Large intestine (tissue), 3 donors: ENCODE measurements at regions not wholly inside any gene's neighbourhood (a gene's known extent, or its start where the extent isn't known, plus 50 kb on each side); places are given as distances from the start of the nearest gene placed in this dataset.
A peak's percentile ranks its signal among the peaks of the same experiment; 100 is the strongest.

ENCODE experiments used
- DNase-seq, 2 donors: peaks; one replicate each; pipeline versions ENCODE4 v3.0.0 to v3.0.0-alpha.2; 2013
- H3K27ac ChIP-seq: one replicate; pipeline ENCODE4 v1.5.1; 2013; ENCODE audit warnings: low read length
- H3K27me3 ChIP-seq: 2 replicates; pipeline ENCODE4 v1.6.1; 2013; ENCODE audit warnings: low read length; ENCODE audit not compliant: control insufficient read depth, insufficient read depth
- H3K36me3 ChIP-seq: 2 replicates; pipeline ENCODE4 v1.6.1; 2013; ENCODE audit warnings: low read length; ENCODE audit not compliant: control insufficient read depth, insufficient read depth
- H3K4me1 ChIP-seq: one replicate; pipeline ENCODE4 v1.6.1; 2013; ENCODE audit warnings: low read length; ENCODE audit not compliant: control insufficient read depth, insufficient read depth
- H3K4me3 ChIP-seq: one replicate; pipeline ENCODE4 v1.5.1; 2013; ENCODE audit warnings: low read length
- H3K9me3 ChIP-seq: one replicate; pipeline ENCODE4 v1.6.1; 2013; ENCODE audit warnings: mild to moderate bottlenecking, low read depth, low read length, moderate library complexity; ENCODE audit not compliant: control insufficient read depth
- WGBS: methylation state at CpG from one replicate; pipeline ENCODE4 v1.1.5; 2013; ENCODE audit warnings: low lambda C conversion rate; ENCODE audit not compliant: insufficient coverage; 5-methylcytosine and 5-hydroxymethylcytosine counted together

DNA sequence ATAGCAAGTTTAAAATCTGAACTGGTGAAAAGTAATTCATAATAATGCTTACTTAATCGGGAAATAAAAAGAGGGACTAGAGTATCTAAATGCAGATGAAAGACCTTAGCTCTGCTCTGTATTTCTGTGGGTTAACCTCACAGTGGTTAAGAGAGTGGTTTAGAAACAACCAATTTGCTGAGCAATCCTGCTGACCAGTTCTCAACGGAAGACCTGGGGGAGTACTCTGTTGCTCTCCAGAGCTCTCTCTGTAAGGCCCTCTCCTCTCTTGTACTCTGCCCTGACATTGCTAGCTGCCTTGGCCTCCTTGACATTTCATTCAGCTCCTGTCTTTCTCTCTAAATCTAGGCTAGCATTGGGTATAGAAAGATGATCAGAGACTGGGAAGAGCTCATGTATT is 1186.6 kb upstream of the SEMA6A start:
- no CpG with 5 or more reads among the region's 2 CpGs for WGBS
- Histone ChIP-seq H3K27me3 (no peaks in the 10 kb centered on the region), H3K27ac (no peak overlapping the region), H3K4me3 (no peak overlapping the region), H3K36me3 (no peaks in the 10 kb centered on the region), H3K4me1 (no peaks in the 10 kb centered on the region), H3K9me3 (no peaks in the 10 kb centered on the region)
- DNase-seq: no peak

DNA sequence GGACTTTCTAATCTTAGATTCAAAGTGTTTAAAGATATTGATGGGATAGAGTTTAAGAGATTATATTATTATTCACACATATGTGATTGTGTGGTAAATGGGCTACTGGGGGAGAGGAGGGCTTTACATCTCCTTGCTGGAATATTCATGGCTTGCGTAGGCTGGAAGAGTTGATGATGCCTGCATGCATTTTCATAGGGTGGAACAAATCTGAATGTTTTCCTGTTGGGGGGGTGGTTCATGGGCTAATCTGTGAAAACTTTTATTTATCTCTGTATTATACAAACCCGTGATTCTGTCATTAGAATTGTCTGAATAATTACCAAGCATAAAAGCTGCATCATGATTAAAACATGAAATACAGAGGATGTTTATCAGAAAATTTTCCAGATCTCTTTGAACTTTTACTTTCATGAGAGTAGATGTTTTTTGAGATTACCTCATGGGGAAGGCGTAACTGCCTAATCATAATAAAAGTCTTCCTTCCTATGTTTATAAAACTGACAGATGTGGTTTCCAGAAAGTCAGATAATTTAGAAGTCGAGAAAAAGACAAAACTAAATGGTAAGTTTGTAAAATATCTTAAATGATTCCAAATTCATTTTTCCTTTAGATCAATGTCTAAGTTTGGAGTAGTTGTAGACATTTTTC is 1185.4 kb upstream of the SEMA6A start:
- 84% methylated on average over 2 of the region's 4 CpGs for WGBS
- Histone ChIP-seq H3K27me3 (no peaks in the 10 kb centered on the region), H3K9me3 (no peaks in the 10 kb centered on the region), H3K36me3 (no peaks in the 10 kb centered on the region), H3K4me3 (no peak overlapping the region), H3K4me1 (no peaks in the 10 kb centered on the region), H3K27ac (no peak overlapping the region)
- DNase-seq: no peak

GRCh38 chr5:117752403-117752802 is 1177.8 kb upstream of the SEMA6A start:
- 100% methylated on average over 1 of the region's 2 CpGs for WGBS

GRCh38 chr5:117748336-117748735 is 1173.7 kb upstream of the SEMA6A start:
- Histone ChIP-seq H3K27me3 (no peaks in the 10 kb centered on the region), H3K4me3 (no peak overlapping the region), H3K9me3 (no peaks in the 10 kb centered on the region), H3K36me3 (no peaks in the 10 kb centered on the region), H3K4me1 (no peaks in the 10 kb centered on the region), H3K27ac (no peak overlapping the region)
- no CpG with 5 or more reads among the region's 5 CpGs for WGBS
- no peak for DNase-seq

More at GRCh38 chr5:117752403-117752802, 1177.8 kb upstream of the SEMA6A start:
- no peak overlapping the region for H3K27ac ChIP-seq
- H3K9me3 ChIP-seq: no peaks in the 10 kb centered on the region
- H3K4me1 ChIP-seq: no peaks in the 10 kb centered on the region
- H3K27me3 ChIP-seq: no peaks in the 10 kb centered on the region
- H3K36me3 ChIP-seq: no peaks in the 10 kb centered on the region
- DNase-seq: no peak
- H3K4me3 ChIP-seq: no peak overlapping the region

DNA sequence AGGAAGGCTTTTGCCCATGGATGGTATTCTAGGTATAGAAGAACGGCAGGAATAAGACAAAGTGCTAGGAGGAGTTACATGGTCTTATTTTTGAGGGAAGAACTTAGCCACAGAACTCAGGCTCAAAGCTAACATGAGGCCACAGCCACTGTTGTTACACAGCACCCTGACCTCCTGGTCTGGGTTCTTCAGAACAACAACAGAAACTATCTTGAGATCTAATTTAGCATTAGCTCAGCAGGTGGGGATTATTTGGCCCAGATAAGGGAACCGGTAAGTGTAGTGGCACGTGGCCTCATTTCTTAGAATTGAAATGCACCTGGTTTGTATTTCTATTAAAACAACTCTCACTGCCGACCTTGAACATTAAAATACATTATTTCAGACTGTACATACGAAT is 1168.7 kb upstream of the SEMA6A start:
- H3K27me3 ChIP-seq: no peaks in the 10 kb centered on the region
- no peak overlapping the region for H3K27ac ChIP-seq
- no peaks in the 10 kb centered on the region for H3K4me1 ChIP-seq
- DNase-seq: no peak
- 58% methylated on average over 4 of the region's 5 CpGs for WGBS
- no peaks in the 10 kb centered on the region for H3K9me3 ChIP-seq
- H3K36me3 ChIP-seq: no peaks in the 10 kb centered on the region
- H3K4me3 ChIP-seq: no peak overlapping the region

DNA sequence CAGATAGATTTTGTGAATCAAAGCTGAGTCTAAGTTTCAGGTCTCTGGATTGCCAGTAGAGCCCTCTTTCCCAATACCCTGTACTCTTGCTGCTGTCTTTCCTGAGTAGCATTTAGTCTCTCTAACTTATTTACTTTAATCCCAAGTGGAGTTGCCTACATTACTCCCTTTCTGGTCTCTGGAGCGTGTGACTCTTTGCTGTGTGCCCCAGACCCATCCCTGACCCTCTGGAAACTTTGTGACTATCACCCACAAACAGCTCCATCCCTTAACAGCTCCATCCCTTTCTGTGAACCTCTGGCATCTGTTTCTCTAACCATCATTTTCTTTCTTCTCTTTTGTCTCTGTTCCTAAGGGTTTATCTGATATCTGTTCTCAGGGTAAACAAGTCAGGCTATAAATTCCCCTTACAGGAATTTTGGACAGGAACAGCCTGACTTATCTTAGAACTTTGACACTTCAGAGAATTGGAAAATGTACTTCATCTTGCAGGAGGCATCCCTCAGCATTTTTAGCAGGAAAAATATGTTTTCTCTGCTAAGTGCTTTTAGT is 1167.1 kb upstream of the SEMA6A start:
- Histone ChIP-seq H3K36me3 (no peaks in the 10 kb centered on the region), H3K4me3 (no peak overlapping the region), H3K27me3 (no peaks in the 10 kb centered on the region), H3K27ac (no peak overlapping the region), H3K9me3 (no peaks in the 10 kb centered on the region), H3K4me1 (no peaks in the 10 kb centered on the region)
- 40% methylated on average over 1 of the region's 1 CpG for WGBS
- DNase-seq: no peak

DNA sequence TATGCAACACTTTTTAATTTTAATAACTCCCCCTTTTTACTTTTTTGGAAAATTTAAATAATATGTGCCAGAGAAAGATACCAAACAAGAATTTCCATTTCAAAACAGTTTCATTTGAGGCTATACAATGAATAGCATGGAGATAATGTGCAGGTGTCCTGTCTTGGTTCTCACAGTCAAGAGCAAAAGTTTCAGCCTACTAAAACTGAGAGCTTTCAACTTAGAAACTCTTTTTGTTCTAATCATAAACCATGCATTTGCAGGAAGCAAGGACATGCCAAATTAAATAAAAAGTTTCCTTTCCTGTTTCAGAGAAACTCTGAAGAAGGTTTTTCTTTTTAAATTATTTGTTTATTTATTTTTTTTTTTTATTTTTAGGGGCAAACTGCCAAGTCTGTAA is 1165.6 kb upstream of the SEMA6A start:
- no peak for DNase-seq
- H3K4me1 ChIP-seq: no peaks in the 10 kb centered on the region
- H3K36me3 ChIP-seq: no peaks in the 10 kb centered on the region
- H3K27ac ChIP-seq: no peak overlapping the region
- no peaks in the 10 kb centered on the region for H3K9me3 ChIP-seq
- H3K27me3 ChIP-seq: no peaks in the 10 kb centered on the region
- no peak overlapping the region for H3K4me3 ChIP-seq

DNA sequence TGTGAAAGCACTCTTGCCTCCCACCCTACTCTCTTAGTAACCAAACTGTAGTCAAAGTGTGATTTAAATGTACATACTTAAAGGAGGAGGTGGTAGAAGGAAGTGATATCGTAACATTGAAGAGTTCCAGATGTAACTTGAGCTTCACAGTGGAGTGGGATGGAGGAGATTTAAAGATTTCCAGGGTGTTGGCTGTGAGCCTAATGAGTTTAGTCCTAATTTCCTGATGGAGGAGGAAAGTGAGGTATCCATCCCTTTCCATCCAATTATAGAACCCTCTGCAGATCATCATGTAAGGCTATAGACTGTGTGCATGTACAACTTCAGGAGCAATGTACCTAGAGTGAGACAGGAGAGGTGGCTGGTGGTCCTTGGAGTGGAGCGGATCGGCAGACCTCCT is 1163.9 kb upstream of the SEMA6A start:
- DNase-seq: no peak

DNA sequence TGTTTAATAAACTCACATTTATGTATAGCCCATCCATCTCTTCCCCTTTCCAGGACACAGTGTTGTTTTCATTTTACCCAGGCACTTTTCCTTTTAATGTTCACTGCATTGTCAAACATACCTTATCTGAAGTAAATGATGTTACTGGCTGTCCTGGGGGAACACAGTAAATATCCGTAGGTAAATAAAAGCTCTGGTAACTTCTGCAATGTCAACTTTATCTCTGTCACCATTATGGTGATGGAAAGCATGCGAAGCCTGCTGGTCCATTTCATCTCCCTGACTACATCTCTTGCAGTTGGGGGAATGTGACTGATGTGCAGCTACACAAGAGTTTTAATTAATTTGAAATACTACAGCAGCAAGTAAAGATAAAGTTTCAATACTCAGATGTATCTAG is 1162.1 kb upstream of the SEMA6A start:
- no CpG with 5 or more reads among the region's 2 CpGs for WGBS

More for the DNA sequence above, 1163.9 kb upstream of the SEMA6A start:
- Histone ChIP-seq H3K36me3 (no peaks in the 10 kb centered on the region), H3K4me3 (no peak overlapping the region), H3K27ac (no peak overlapping the region), H3K27me3 (no peaks in the 10 kb centered on the region), H3K4me1 (no peaks in the 10 kb centered on the region), H3K9me3 (no peaks in the 10 kb centered on the region)
- WGBS: no CpG with 5 or more reads among the region's 3 CpGs

GRCh38 chr5:117734056-117734455 is 1159.4 kb upstream of the SEMA6A start:
- Histone ChIP-seq H3K27ac (peak overlapping the region; percentile 64), H3K36me3 (no peaks in the 10 kb centered on the region), H3K4me3 (no peak overlapping the region), H3K4me1 (no peaks in the 10 kb centered on the region), H3K9me3 (no peaks in the 10 kb centered on the region), H3K27me3 (no peaks in the 10 kb centered on the region)
- peak; percentile 56 to 88 for DNase-seq
- 20% methylated on average over 1 of the region's 4 CpGs for WGBS

More for the DNA sequence above, 1162.1 kb upstream of the SEMA6A start:
- no peak for DNase-seq
- H3K4me1 ChIP-seq: no peaks in the 10 kb centered on the region
- no peaks in the 10 kb centered on the region for H3K36me3 ChIP-seq
- no peak overlapping the region for H3K4me3 ChIP-seq
- no peaks in the 10 kb centered on the region for H3K9me3 ChIP-seq
- no peaks in the 10 kb centered on the region for H3K27me3 ChIP-seq
- no peak overlapping the region for H3K27ac ChIP-seq

DNA sequence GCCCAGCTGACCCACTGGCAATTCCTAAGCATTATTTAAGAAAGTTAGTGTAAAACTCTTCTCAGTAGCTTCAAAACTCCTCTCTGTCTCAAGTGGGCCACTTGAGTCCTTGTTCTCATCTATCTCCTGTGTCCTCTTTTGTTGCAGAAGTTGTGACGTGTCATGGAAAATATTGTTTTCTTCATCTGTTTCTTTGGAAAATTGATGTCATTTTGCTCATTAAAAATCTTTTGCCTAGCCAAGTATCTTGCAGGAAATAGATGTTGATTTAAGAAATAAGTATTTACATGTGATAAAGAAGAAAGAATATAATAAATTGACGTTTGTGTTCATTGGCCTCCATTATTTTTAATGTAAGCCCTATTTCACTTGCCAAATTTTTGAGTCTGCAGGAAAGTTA is 1158.4 kb upstream of the SEMA6A start:
- H3K4me1 ChIP-seq: no peaks in the 10 kb centered on the region
- WGBS: 63% methylated on average over 1 of the region's 2 CpGs
- no peak overlapping the region for H3K27ac ChIP-seq

More for the DNA sequence above, 1158.4 kb upstream of the SEMA6A start:
- DNase-seq: no peak
- H3K36me3 ChIP-seq: no peaks in the 10 kb centered on the region
- H3K9me3 ChIP-seq: no peaks in the 10 kb centered on the region
- H3K4me3 ChIP-seq: no peak overlapping the region
- no peaks in the 10 kb centered on the region for H3K27me3 ChIP-seq
